Tibial nerve (tissue), 4 donors: ENCODE measurements at regions not wholly inside any gene's neighbourhood (a gene's known extent, or its start where the extent isn't known, plus 50 kb on each side); places are given as distances from the start of the nearest gene placed in this dataset.

Source experiments
- DNase-seq, 2 donors: peaks; one replicate each; pipeline ENCODE4 v3.0.0-alpha.2; 2019; ENCODE audit warnings: low spot score in 2 of 2
- H3K27ac ChIP-seq, 4 donors: fragments of 200-600 bp; sonication (generic) in 3 of 4; one replicate each; pipeline ENCODE4 v1.5.1; 2017 to 2019; ENCODE audit warnings: mild to moderate bottlenecking in 1 of 4
- H3K27me3 ChIP-seq, 2 donors: fragments of 200-600 bp; sonication (generic) in 1 of 2; one replicate each; pipeline versions ENCODE4 v1.5.1 to v1.6.0; 2017 to 2019
- H3K36me3 ChIP-seq, 3 donors: fragments of 200-600 bp; sonication (generic); one replicate each; pipeline ENCODE4 v1.5.1; 2018 to 2019
- H3K4me1 ChIP-seq, 4 donors: fragments of 200-600 bp; sonication (generic) in 3 of 4; one replicate each; pipeline ENCODE4 v1.5.1; 2017 to 2019
- H3K4me3 ChIP-seq, 4 donors: fragments of 200-600 bp; sonication (generic) in 3 of 4; one replicate each; pipeline ENCODE4 v1.5.1; 2017 to 2019; ENCODE audit warnings: mild to moderate bottlenecking in 1 of 4, moderate library complexity in 1 of 4
- H3K9me3 ChIP-seq, 4 donors: fragments of 200-600 bp; sonication (generic) in 3 of 4; one replicate each; pipeline ENCODE4 v1.5.1; 2017 to 2019
- EP300 ChIP-seq, 2 donors: sonication (generic); formaldehyde crosslinking; IDR thresholded peaks; one replicate each; pipeline ENCODE4 v1.6.1; 2017; ENCODE audit warnings: antibody characterized with exemption in 2 of 2, mild to moderate bottlenecking in 1 of 2
- POLR2A ChIP-seq, 2 donors: fragments of 450-650 bp; IDR thresholded peaks; one replicate each; pipeline ENCODE4 v1.6.1; 2017; ENCODE audit warnings: antibody characterized with exemption in 2 of 2, mild to moderate bottlenecking in 2 of 2, moderate library complexity in 2 of 2
- WGBS, 2 donors: methylation state at CpG; one replicate each; pipeline ENCODE4 v1.1.5; 2018; 5-methylcytosine and 5-hydroxymethylcytosine counted together
- TF ChIP-seq, protein P1 (sequence below), 5 experiments: fragments of 200-600 bp in 3 of 5; fragments of 450-650 bp in 2 of 5; sonication (generic) in 3 of 5; IDR thresholded peaks; one replicate each; pipeline ENCODE4 v1.5.1; 2016 to 2019; ENCODE audit warnings: antibody characterized with exemption in 5 of 5, mild to moderate bottlenecking in 3 of 5, moderate library complexity in 2 of 5

GRCh38 chr1:199242147-199242546 lies 603.3 kb downstream of the PTPRC start:
- no peak for TF ChIP-seq POLR2A (IDR thresholded peaks at IDR 0.05)
- TF ChIP-seq EP300 (IDR thresholded peaks at IDR 0.05), result no peak
- TF ChIP-seq, protein P1, sequence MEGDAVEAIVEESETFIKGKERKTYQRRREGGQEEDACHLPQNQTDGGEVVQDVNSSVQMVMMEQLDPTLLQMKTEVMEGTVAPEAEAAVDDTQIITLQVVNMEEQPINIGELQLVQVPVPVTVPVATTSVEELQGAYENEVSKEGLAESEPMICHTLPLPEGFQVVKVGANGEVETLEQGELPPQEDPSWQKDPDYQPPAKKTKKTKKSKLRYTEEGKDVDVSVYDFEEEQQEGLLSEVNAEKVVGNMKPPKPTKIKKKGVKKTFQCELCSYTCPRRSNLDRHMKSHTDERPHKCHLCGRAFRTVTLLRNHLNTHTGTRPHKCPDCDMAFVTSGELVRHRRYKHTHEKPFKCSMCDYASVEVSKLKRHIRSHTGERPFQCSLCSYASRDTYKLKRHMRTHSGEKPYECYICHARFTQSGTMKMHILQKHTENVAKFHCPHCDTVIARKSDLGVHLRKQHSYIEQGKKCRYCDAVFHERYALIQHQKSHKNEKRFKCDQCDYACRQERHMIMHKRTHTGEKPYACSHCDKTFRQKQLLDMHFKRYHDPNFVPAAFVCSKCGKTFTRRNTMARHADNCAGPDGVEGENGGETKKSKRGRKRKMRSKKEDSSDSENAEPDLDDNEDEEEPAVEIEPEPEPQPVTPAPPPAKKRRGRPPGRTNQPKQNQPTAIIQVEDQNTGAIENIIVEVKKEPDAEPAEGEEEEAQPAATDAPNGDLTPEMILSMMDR (IDR thresholded peaks at IDR 0.05), result no peak
- Histone ChIP-seq H3K36me3 (no peaks in the 10 kb centered on the region), H3K27ac (no peak overlapping the region), H3K9me3 (no peaks in the 10 kb centered on the region), H3K4me3 (no peak overlapping the region), H3K27me3 (no peaks in the 10 kb centered on the region), H3K4me1 (no peaks in the 10 kb centered on the region)
- WGBS, 2 donors, result 75 to 80% methylated on average over 2 of the region's 2 CpGs
- no peak for DNase-seq

GRCh38 chr1:199242601-199243000 lies 603.8 kb downstream of the PTPRC start:
- no peaks in the 10 kb centered on the region for H3K36me3 ChIP-seq
- no peaks in the 10 kb centered on the region for H3K4me1 ChIP-seq
- H3K4me3 ChIP-seq, result no peak overlapping the region
- no peaks in the 10 kb centered on the region for H3K9me3 ChIP-seq
- no peaks in the 10 kb centered on the region for H3K27me3 ChIP-seq
- 89 to 96% methylated on average over 2 of the region's 2 CpGs for WGBS, 2 donors
- no peak for DNase-seq
- H3K27ac ChIP-seq, result no peak overlapping the region
- no peak for TF ChIP-seq EP300 (IDR thresholded peaks at IDR 0.05)
- TF ChIP-seq POLR2A (IDR thresholded peaks at IDR 0.05), result no peak
- TF ChIP-seq, protein P1 (IDR thresholded peaks at IDR 0.05), result no peak

GRCh38 chr1:199243423-199244061 lies 604.7 kb downstream of the PTPRC start:
- 80 to 91% methylated on average over 10 to 11 of the region's 11 CpGs for WGBS, 2 donors

GRCh38 chr1:199245946-199246345 lies 607.1 kb downstream of the PTPRC start:
- 68 to 78% methylated on average over 3 of the region's 3 CpGs for WGBS, 2 donors
- Histone ChIP-seq H3K4me1 (no peaks in the 10 kb centered on the region), H3K27ac (no peak overlapping the region), H3K4me3 (no peak overlapping the region), H3K9me3 (no peaks in the 10 kb centered on the region), H3K27me3 (no peaks in the 10 kb centered on the region), H3K36me3 (no peaks in the 10 kb centered on the region)
- TF ChIP-seq, protein P1 (IDR thresholded peaks at IDR 0.05), result no peak
- TF ChIP-seq EP300 (IDR thresholded peaks at IDR 0.05), result no peak
- no peak for DNase-seq

More at GRCh38 chr1:199243423-199244061, 604.7 kb downstream of the PTPRC start:
- Histone ChIP-seq H3K36me3 (no peaks in the 10 kb centered on the region), H3K9me3 (no peaks in the 10 kb centered on the region), H3K4me3 (no peak overlapping the region), H3K27me3 (no peaks in the 10 kb centered on the region), H3K4me1 (no peaks in the 10 kb centered on the region), H3K27ac (no peak overlapping the region)
- no peak for TF ChIP-seq POLR2A (IDR thresholded peaks at IDR 0.05)
- TF ChIP-seq, protein P1 (IDR thresholded peaks at IDR 0.05), result peak in 2 of 5 experiments; percentile 20 to 23
- no peak for DNase-seq

DNA sequence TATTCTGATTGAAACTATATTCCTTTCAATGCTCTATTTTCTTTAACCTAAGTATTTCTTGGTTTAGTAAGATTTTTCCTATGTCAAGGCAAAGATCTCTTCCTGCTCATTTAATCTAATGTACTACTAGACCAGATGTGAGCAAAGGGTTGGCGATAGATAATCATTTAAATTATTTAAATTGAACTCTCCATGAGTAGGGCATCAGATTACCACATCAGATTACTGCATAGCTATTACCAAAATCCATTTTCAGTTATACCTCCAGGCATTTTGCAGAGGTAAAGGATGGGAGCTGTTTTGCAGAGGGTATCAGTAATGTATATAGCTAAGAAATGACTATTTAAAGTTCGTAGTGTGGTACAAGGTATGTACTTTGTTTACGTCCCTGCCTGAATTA lies 607.9 kb downstream of the PTPRC start:
- Histone ChIP-seq H3K9me3 (no peaks in the 10 kb centered on the region), H3K36me3 (no peaks in the 10 kb centered on the region), H3K27ac (no peak overlapping the region), H3K27me3 (no peaks in the 10 kb centered on the region), H3K4me1 (no peaks in the 10 kb centered on the region), H3K4me3 (no peak overlapping the region)
- TF ChIP-seq, protein P1 (IDR thresholded peaks at IDR 0.05), result no peak
- TF ChIP-seq POLR2A (IDR thresholded peaks at IDR 0.05) (no peak), EP300 (IDR thresholded peaks at IDR 0.05) (no peak)
- no peak for DNase-seq
- 92 to 94% methylated on average over 3 of the region's 3 CpGs for WGBS, 2 donors
